ENCODE measurements at regions not wholly inside any gene's neighbourhood (a gene's known extent, or its start where the extent isn't known, plus 50 kb on each side); places are given as distances from the start of the nearest gene placed in this dataset.

DNA sequence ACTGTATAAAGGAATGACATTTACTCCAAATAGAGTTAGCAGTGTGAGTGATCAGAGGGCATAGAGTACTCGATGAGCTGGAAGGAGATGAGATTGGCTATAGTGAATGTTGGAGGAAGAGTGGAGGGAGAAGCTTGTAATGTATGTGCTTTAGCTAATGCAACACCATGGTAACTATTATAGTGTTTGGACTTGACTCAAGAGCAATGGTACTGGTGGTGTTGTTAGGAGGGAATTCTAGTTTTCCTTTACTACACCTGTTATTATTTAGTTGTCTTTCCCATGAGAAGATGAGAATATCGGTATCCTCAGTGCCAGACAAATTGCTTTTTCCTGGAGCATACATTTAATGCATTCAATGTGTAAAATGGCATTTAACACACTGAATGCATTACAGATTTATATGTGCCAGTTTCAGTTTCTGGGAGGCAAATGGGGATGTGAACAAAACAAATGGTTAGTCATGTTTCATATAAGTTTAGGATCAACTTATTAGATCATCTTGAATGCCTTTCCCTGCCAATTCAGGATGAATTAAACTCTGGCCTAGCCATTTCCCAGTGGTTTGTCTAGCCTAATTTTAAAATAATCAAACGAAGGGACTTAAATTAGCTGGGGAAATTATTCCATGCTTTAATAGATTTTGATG, 291.1 kb upstream of the ADAMTS5 start:
- DNase-seq: no peak

DNA sequence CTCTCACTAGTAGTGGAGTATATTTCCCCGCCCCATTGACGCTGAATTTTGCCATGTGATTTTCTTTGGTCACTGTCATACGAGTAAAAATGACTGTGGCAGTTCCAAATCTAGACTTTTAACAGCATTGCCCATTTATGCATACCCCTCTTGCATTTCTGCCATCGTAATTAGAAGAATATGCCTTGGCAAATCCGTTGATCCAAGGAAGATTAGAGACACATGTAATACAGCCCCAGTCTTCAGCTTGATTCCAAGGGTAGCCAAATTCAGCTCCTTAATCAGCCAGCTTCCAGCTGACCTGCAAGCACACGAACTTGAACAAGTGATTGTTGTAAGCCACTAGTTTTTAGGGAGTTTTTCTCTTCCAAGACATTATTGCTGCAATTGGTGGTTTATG, 290.3 kb upstream of the ADAMTS5 start:
- DNase-seq: no peak

DNA sequence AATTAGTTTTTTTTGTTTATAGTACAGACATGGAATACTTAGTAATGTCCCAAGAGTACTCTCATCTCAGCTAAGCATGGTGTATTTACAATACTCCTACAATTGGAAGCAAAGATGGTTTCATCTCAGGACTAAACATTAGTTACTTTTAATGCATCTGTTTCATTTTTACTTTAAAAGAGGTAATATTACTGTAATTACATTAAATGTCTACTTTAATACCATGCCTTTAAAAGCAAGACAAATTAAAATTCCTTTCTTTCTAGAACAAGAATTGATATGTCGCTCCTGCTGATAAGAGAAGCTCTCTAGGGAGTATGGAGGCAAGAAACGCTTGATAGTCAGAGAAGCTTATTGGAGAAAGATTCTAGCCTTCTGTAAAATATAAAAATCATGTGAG, 284.9 kb upstream of the ADAMTS5 start:
- no peak for DNase-seq

DNA sequence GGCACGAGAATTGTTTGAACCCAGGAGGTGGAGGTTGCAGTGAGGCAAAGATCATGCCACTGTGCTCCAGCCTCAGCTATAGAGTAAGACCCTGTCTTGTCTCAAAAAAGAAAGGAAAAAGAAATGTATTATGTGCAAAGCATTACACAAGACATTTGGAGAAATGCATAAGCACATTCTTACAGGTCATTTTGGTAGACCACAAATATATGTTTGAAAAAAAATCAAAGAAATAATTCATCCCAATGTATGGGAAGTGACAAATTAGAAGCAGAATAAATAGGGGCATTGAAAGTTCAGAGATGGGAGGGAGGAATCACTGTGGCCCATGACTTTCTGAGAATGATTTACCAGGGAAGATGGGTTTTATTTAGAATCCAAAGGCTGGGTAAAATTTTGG, 283.5 kb upstream of the ADAMTS5 start:
- no peak for DNase-seq

GRCh38 chr21:27248814-27249213, 281.9 kb upstream of the ADAMTS5 start:
- DNase-seq: no peak

GRCh38 chr21:27246741-27247140, 279.9 kb upstream of the ADAMTS5 start:
- DNase-seq: no peak

- DNase-seq: no peak
Observed at GRCh38 chr21:27244776-27245175, 277.9 kb upstream of the ADAMTS5 start.

- no peak for DNase-seq
Observed at GRCh38 chr21:27244352-27244751, 277.5 kb upstream of the ADAMTS5 start.

- DNase-seq: no peak
Observed at GRCh38 chr21:27240839-27241238, 274.0 kb upstream of the ADAMTS5 start.

DNA sequence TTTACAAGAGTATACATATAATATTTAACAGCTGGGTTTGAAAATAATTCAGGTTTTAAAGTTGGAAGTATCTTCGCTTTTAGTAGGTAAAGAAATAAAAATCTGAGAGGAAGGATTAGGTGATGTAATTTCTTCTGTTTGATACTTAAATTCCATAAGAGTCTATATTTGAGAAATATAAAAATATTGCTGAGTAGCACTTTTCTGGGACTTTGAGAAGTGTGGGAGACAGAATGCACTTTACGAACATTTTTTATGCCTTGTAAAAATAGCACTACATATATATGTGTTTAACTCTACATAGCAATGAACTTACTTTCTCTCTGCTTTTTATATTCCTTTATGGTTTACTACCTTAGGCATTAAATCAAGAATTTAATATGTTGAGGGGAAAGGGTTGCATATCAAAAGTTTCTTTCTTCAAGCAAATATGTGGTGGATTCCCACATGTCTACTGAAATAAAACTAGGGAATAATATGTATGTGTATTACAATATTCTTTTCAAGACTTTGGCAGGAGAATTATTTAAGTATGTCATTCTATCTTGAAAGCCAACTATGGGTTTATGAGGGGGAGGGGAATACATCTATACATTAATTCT, 266.7 kb upstream of the ADAMTS5 start:
- no peak for DNase-seq

DNA sequence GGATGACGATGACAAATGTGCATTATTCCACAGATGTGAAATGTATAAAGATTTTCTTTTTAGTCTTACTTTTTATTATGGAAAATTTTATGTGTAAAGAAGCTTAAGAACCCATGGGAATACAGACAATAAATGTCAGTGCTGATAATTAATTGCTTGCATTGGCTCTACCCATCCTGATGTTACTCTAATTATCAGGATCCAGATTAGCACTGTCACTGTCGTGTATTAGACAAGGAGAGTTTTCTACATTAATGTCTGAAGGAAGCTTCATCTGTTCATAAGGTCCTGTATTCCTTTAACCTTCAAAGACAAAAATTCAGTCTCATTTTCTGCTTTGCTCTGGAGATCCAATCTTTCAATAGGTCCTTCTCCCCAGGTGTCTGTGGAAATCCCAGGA, 259.1 kb upstream of the ADAMTS5 start:
- no peak for DNase-seq

- DNase-seq: no peak
Observed at GRCh38 chr21:27225151-27225550, 258.3 kb upstream of the ADAMTS5 start.

DNA sequence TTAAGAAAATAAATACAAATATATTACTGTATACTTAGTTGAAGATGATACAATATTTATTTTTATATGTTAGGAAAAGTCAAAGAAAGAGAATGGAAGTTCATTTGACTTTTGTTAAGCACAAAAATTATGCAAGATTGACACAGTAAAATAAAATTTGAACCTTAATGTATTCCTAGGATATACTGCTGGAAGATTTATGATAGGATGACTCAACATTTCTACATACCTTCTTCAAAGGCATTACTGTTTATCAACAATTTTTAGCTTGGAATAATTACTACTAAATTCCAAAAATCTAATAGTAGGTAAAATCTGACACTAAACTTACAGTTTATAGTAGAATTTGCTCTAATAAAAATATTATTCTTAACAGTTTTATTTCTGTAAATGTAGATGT, 257.3 kb upstream of the ADAMTS5 start:
- no peak for DNase-seq

DNA sequence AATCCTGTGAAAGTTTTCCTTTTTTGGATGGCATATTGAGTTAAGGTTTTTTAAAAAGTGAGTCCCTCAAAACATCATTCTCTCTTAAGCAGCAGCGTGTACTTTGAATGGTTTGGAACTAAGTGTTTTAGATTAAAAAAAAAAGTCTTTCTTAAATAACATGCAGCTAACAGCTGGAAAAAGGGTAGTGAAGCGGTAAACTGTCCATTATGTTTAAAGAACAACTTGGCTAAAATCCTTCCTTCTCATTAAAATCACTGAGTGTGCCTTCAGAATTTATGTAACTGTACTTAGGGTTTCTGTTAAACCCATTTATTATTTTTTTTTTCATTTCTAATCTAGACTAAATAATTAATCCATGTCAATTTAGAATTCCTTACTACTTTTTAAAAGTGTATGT, 254.2 kb upstream of the ADAMTS5 start:
- DNase-seq: no peak

GRCh38 chr21:27220416-27220815, 253.5 kb upstream of the ADAMTS5 start:
- DNase-seq: no peak

- DNase-seq: no peak
Observed at GRCh38 chr21:27219068-27219467, 252.2 kb upstream of the ADAMTS5 start.

DNA sequence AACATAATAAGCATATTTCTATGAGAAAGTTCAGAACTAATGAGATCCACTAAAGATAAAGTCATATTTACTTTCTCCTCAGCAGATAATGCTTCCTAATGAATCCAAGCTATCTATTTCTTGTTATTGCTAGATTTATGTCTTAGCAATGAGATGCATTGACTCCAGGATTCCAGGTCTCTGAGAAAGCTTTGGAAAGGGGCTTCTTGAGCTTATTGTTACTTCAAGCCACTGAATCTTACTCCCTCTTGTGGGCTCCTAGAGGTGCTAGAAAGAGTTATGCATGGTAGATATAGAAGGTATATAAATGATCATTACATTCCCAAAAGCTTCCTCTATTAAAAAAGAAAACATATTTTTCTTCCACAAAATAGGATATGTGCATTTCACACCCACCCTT, 246.4 kb upstream of the ADAMTS5 start:
- DNase-seq: no peak

GRCh38 chr21:27212441-27212840, 245.6 kb upstream of the ADAMTS5 start:
- no peak for DNase-seq

GRCh38 chr21:27209546-27209945, 242.7 kb upstream of the ADAMTS5 start:
- DNase-seq: no peak

- no peak for DNase-seq
Observed at GRCh38 chr21:27206368-27206982, 239.6 kb upstream of the ADAMTS5 start.

DNA sequence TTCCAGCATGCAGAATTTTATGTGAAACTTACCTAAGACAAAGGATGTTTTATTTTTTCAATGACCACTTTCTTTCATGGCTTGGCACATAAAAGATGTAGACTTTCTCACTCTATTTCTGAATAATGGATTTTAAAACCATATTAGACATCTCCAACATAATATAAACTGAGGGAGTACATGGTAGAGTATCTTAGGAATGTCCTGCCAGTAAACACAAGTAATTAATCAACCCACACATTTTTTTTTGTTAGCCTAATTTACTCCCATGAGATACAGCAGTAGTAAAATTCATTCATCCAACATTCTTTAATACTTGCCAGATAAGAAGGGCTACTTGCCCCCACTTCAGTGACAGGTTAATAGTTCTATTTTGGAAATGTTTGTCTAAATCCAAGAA, 235.4 kb upstream of the ADAMTS5 start:
- no peak for DNase-seq

DNA sequence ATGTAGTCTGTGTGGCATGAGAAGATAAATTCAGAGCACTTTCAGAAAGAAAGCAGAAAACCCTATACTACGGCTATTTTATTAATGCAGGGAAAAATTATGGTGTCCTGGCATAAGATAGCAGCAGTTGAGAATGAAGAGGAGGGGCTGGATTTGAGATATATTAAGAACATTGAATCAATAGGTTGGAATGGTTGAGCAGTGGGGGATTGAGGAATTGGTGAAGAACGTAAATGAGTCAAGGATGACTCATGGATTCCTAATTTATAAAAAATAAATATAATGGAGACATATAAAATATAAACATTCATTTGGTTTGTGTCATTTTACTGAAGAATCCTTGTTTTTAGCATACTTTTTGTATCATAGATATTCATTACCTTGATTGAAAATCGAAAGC, 234.3 kb upstream of the ADAMTS5 start:
- DNase-seq: no peak

DNA sequence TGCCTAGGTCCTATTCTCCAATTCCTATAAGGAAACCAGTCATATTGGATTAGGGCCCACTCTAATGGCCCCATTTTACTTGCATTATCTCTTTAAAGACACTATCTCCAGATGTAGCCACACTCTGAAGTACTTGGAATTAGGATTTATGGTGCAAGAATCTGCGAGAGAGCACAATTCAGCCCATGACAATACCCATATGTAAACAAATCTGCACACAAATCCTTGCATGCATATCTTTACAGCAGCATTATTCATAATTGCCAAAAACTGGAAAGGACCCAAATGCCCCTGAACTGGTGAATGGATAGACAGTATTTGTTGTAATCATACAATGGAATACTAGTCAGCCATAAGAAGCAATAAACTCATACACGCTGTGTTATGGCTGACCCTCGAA, 229.8 kb upstream of the ADAMTS5 start:
- no peak for DNase-seq

DNA sequence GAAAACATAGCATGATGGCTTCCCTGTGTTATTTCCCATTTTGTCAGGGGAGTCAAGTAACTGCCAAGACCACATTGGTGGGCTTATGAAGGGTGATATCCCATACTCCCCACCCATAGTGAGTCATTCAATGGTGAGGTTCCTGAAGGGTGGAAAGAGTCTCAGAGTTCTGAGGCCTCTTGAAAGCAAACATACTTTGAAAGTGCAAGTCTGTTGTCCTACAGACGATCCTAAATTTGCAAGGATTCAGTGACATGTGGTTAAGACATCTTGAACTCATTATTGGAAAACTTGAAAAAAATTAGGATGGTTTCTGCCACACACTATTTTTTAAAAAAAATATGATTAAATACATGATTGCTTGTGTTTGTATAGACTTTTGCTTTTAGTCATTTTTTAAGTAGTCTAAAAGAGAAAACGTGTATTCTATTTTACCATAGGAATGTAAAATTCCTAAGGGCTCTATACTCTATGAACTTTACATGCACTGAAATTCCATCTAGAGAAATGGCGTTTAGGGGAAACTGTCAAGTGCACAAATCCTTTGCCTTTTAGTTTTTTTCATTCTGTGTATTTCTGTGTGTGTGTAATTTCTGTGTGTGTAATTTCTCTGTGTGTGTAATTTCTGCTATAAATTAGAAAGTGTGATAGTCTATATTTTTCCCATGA, 225.5 kb upstream of the ADAMTS5 start:
- no peak for DNase-seq
